ENCODE measurements at regions not wholly inside any gene's neighbourhood (a gene's known extent, or its start where the extent isn't known, plus 50 kb on each side); places are given as distances from the start of the nearest gene placed in this dataset.

DNA sequence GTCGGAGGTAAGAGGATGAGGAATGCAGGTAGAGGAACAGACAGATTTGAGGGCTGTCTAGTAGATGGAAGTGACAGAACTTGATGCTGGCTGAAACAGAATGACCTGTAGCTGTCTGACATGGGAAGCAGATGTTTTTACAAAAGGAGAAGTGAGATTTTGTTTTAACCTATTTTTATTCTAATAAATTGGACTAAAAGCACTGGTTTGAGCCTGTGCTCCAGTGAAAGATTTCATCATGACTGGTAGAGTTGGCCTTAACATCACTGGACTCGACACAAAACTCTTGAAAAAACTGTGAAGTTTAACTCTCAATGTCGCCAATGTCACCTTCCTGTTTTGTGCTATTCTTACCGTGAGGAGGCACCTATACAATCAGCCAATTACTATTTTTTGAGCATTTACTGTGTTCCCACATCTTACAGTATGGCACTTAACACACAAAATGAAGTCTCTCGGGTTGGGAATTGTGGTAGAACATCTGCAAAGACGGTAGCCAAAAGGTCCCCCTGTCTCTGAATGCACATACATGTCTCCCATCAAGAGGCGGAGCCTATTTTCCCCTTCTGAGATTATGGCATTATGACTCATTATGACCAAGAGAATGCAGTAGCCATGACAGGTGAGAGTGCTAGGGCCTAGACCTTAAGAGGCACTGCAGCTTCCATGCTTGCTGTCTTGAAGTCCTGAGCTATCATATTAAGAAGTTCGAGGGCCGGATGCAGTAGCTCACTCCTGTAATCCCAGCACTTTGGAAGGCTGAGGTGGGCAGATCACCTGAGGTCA is 93.2 kb downstream of the FOXF2 start:
- no peak for DNase-seq (ENCODE audit: low read depth)

GRCh38 chr6:1485678-1486077 is 96.3 kb downstream of the FOXF2 start:
- no peak for DNase-seq (ENCODE audit: low read depth)

DNA sequence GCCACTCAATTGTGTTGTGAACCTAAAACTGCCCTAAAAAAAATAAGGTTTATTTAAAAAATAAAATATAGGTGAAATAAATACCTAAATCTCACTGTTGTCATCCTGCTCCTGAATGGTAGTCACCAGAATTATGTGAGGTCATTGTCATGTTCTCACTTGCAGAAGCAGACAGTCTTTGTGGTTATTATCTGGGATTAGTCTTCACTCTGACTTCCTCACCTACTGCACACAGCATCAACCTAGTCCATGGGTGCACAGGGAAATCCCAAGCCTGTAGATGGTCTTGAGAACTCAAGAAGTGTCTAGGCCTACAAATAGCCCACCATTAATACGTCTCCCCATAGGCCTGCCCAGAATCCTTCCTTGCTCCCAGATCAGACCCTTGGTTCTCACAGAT is 97.0 kb downstream of the FOXF2 start:
- DNase-seq (ENCODE audit: low read depth), result no peak

GRCh38 chr6:1487239-1487638 is 97.9 kb downstream of the FOXF2 start:
- DNase-seq (ENCODE audit: low read depth), result no peak

- no peak for DNase-seq (ENCODE audit: low read depth)
These were observed 101.6 kb downstream of the FOXF2 start for GRCh38 chr6:1491025-1491424.

- DNase-seq (ENCODE audit: low read depth), result no peak
These were observed 102.4 kb downstream of the FOXF2 start for GRCh38 chr6:1491591-1492319.

DNA sequence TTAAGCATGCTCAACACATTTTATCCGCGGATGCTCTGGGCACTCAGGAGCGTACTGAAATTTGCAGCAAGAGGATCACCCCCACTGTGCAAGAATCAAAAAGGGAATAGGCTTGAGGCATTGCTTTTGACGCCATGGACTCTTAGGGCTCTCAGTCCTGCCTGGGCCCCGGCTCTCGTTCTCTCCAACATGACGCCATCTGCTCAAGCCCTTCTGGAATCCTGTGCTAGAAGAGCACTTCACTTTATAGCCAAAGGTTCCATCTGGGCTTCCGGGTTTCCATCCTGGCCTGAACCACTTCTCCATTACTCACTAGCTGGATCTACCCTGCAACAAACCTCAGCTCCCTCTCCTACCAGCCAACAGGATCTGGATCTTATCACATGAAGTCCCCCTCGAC is 105.3 kb downstream of the FOXF2 start:
- no peak for DNase-seq (ENCODE audit: low read depth)

DNA sequence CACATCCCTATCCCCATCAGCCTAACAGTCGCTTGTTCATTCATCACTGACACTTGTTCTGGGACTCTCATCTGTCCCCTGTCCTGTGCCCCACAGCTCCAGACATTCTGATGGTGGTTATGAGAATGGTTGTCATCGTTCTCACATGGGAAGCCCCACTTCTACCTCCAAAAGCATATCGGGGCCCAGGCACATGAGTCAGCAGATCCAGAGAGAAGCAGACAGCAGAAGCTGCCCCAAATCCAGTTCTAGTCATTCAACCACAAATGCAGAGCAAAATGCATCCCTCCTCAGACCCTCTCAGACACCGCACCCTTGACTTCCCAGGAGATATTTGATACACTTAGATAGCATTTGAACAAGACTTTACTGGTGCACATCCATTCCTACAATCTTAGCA is 106.0 kb downstream of the FOXF2 start:
- no peak for DNase-seq (ENCODE audit: low read depth)

DNA sequence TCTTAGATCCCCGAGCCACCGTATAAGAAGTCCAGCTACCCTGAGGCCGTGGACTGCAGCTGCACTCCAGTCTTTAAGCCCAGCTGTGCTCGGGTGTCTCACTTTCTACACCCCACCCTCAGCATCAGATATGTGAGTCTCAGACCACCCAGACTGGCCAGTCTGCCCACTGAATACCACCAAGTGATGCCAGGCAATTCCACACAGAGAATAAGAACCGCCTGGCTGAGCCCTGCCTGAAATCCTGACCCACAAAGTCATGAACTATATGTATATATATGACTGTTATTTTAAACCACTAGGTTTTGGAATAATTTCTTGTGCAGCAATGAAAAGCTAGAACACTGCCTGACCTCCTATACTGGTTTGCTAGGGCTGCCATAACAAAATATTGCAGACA is 106.7 kb downstream of the FOXF2 start:
- DNase-seq (ENCODE audit: low read depth), result no peak

- no peak for DNase-seq (ENCODE audit: low read depth)
These were observed 107.7 kb downstream of the FOXF2 start for GRCh38 chr6:1496836-1497760.

DNA sequence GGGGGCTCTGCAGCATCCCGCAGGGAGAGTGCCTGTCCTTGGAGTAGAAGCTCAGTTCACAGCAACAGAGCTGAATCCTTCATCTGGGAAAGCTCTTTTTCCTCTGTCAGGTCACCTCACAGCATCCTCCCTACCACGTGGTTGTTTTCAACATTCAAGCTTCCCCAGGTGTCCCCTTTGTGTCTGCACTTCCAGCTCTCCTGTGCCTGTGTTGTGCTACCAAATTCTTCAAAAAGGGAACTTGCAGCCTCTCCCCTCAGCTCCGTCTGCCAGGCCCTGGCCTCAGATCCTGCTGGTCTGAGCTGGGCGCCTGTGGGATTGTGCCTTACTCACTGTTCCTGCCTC is 108.4 kb downstream of the FOXF2 start:
- DNase-seq (ENCODE audit: low read depth), result no peak

DNA sequence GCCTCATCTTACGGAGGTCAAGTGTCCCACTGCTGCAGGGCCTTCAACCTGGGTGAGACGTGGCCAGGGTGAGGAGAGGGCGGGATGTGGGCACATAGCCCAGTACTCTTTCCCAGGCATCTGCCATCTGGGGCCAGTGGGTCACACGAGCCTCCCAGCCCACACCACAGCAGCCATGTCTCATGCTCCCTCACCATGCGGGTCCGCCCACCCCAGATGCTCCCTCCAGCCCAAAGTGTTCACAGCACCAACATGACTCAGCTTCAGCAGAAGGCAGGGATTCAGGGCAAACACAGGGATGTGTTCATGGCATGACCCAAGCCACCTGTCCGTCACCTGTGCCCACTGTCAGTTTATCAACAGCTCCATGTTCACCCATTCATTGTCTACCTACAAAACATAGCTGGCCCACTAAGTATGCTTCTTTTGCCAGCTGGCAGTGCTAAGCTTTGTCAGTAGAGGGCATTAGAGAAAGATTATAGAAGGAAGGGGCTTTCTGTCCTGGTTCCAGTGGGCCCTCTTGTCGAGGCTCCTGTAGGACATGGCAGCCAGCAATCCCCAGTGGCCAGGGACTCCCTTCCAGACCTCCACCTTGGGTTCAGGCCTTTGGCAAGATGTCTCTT is 109.2 kb downstream of the FOXF2 start:
- no peak for DNase-seq (ENCODE audit: low read depth)

GRCh38 chr6:1499777-1500176 is 109.9 kb upstream of the FOXC1 start:
- no peak for DNase-seq (ENCODE audit: low read depth)

DNA sequence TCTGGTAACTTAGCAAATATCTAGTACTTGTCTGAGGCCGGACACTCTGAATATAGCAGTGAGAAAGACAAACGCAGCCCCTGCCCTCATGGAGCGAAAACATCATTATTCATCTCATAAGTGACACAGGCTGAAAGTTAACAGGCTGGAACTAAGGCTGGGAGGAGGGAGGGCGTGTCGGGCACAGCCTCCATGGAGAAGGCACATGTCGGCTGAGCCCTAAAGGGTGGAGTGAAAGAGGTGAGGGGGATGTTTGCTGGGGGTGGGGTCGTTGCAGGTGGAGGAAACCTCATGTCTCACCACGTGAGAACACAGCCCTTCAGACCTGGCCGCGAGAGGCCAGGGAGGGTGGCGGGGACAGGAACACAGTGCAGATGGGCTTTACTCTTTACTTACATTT is 108.8 kb upstream of the FOXC1 start:
- no peak for DNase-seq (ENCODE audit: low read depth)

DNA sequence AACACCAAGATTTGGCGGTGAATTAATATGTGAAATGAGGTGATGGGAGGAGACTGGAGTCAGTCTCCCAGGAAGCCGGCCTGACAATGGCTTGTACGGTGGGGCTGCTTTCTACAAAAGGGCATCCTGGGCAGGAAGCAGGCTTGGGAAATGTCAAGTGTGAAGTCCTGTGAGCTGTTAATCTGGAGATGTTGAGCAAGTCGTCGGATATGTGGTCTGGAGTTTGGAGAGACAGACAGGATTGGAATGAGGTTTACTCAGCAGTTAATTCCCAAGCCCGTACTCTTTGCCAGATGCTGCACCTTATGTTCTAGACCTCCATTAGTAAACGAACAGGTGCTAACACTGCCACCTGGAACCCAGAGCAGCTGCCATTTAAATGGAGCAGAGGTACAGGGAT is 107.7 kb upstream of the FOXC1 start:
- DNase-seq (ENCODE audit: low read depth), result no peak

- no peak for DNase-seq (ENCODE audit: low read depth)
These were observed 105.9 kb upstream of the FOXC1 start for GRCh38 chr6:1503811-1504210.

DNA sequence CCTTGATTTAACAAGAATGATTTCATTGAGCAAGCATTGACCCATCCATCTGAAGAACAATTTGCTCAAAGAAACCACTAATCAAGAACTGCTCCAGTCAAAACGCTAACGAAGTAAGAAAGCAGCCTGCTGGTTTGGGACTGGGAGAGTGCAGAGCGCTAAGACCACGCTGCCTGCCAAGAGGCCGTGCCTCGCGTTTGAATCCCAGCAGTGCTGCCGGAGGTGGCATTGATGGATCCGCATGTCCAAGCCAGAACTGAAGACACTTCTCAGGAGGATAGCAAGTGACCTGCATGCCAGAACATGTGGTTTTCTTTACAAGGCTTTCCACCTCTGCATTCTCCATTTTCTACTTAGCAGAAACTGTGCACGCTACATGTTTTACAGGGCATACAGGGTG is 105.2 kb upstream of the FOXC1 start:
- DNase-seq (ENCODE audit: low read depth), result no peak

DNA sequence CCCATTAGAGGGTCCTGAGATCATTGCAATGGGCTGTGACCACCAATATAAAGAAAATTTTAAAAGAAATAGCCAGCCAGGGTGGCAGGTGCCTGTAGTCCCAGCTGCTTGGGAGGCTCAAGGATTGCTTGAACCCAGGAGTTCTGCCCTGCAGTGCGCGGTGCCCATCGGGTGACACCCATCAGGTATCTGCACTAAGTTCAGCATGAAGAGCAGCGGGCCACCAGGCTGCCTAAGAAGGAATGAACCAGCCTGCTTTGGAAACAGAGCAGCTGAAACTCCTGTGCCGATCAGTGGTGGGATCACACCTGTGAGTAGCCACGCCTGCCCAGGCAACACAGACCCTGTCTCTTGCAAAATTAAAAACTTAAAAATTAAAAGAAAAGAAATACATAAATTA is 102.5 kb upstream of the FOXC1 start:
- no peak for DNase-seq (ENCODE audit: low read depth)

DNA sequence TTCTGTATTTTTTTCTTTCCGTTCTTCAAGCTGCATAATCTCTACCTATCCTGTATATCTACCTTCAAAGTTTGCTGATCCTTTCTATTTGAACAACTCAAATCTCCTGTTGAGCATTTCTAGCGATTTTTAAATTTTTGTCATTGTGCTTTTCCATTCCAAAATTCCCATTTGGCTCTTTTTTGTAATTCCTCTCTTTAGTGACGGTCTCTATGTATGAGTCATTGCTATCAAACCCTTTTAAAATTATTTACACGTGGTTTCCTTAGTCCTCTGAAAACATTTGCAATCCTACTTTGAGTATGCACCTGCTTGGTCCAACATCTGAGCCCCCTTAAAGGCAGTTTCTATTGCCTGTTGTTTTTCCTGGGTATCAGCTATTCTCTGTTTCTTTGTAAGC is 100.5 kb upstream of the FOXC1 start:
- DNase-seq (ENCODE audit: low read depth), result no peak

DNA sequence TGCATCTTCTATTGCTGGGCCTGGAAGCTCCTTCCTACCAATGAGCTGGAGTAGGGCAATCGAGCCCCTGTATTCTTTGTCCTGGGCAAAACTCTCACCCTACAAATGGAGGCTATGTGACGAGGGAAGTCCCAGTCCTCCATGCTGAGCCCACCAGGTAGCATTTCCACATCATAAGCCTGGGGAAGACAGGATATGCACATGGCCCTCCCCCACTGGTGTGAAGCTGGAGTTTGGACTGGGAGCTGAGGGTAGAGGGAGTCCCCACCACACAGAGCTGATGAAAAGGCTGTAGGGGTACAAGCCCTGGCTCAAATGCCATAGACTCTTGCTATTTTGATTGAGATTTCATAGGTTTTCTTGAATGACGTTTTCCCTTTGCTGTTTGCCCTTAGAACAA is 99.5 kb upstream of the FOXC1 start:
- no peak for DNase-seq (ENCODE audit: low read depth)

DNA sequence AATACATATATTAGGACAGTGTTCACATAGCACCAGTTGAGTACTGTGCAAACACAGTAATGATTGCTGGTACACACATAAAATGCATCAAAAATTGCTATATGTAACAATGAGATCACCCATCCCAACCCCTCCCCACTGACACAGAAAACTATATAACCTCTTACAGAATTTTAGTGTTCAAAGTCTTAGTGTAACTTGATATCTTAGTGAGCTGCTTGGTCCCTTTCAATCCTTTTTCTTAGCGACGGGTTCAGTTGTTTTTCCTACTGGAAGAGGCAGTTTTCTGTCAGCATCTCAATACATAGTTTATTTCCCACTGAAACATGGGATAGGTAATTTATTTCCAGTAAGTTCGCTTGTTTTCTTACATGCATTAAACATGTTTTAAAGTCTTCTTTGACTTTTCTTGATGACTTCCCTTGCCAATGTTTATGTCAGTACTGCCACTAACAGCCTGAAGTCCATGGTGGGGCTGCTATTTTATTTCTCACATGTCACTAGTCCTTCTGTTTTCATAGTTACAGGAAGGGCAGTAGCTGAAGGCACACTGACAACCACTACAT is 96.4 kb upstream of the FOXC1 start:
- DNase-seq (ENCODE audit: low read depth), result no peak

DNA sequence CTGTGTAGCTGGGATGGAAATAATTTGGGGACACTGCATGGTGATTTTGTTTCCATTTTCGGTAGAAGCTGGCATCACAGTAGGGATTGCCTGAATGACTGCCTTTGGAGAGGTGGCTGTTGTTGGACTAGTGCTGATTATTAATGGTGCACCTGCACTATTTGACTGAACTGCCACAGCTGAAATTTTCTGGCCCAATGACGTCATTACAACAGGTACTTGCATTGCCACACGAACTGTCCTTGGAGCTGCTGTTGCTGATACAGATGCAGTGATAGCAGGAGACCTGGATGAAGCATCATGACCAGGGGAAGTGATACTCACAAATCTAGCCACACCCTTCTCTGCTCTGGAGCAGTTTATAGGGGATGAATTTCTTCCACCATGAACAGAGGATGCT is 95.6 kb upstream of the FOXC1 start:
- DNase-seq (ENCODE audit: low read depth), result no peak
